H9 (cell line): ENCODE measurements at regions not wholly inside any gene's neighbourhood (a gene's known extent, or its start where the extent isn't known, plus 50 kb on each side); places are given as distances from the start of the nearest gene placed in this dataset.

Source experiments
- DNase-seq: peaks from one replicate; pipeline ENCODE4 v3.0.0-alpha.2; 2017
- H2AFZ ChIP-seq: one replicate; pipeline ENCODE4 v1.6.1; 2013; ENCODE audit warnings: mild to moderate bottlenecking, low read length, control low read depth, moderate library complexity
- H2AK5ac ChIP-seq: 2 replicates; pipeline ENCODE4 v1.6.1; 2013; ENCODE audit warnings: low read length, control low read depth, mixed read lengths; ENCODE audit not compliant: insufficient read length
- H2BK120ac ChIP-seq: one replicate; pipeline ENCODE4 v1.6.1; 2013; ENCODE audit warnings: low read depth, mild to moderate bottlenecking, low read length, control low read depth, inconsistent platforms; ENCODE audit not compliant: poor library complexity, severe bottlenecking
- H2BK12ac ChIP-seq: 2 replicates; pipeline ENCODE4 v1.6.1; 2013; ENCODE audit warnings: low read length, control low read depth, mixed read lengths, low read depth; ENCODE audit not compliant: insufficient read length
- H2BK15ac ChIP-seq: 2 replicates; pipeline ENCODE4 v1.6.1; 2013; ENCODE audit warnings: low read depth, low read length, control low read depth
- H2BK20ac ChIP-seq: one replicate; pipeline ENCODE4 v1.6.1; 2013; ENCODE audit warnings: low read depth, mild to moderate bottlenecking, low read length, control low read depth, inconsistent platforms; ENCODE audit not compliant: poor library complexity, severe bottlenecking
- H2BK5ac ChIP-seq: 2 replicates; pipeline ENCODE4 v1.6.1; 2013; ENCODE audit warnings: low read length, control low read depth, mixed read lengths; ENCODE audit not compliant: insufficient read length
- H3K14ac ChIP-seq: 2 replicates; pipeline ENCODE4 v1.6.1; 2013; ENCODE audit warnings: low read length, control low read depth; ENCODE audit not compliant: insufficient read depth
- H3K18ac ChIP-seq: 2 replicates; pipeline ENCODE4 v1.6.1; 2013; ENCODE audit warnings: low read depth, mild to moderate bottlenecking, mixed read lengths, low read length, control low read depth; ENCODE audit not compliant: insufficient read length
- H3K23ac ChIP-seq: 2 replicates; pipeline ENCODE4 v1.6.1; 2013; ENCODE audit warnings: low read length, control low read depth, mixed read lengths, low read depth; ENCODE audit not compliant: insufficient read length
- H3K23me2 ChIP-seq: 2 replicates; pipeline ENCODE4 v1.6.1; 2013; ENCODE audit warnings: low read depth, mild to moderate bottlenecking, mixed read lengths, low read length, control low read depth; ENCODE audit not compliant: insufficient read length, poor library complexity, severe bottlenecking
- H3K27ac ChIP-seq: 2 replicates; pipeline ENCODE4 v1.5.1; 2013; ENCODE audit warnings: low read length, control low read depth, mixed read lengths, low read depth; ENCODE audit not compliant: insufficient read length
- H3K27me3 ChIP-seq: 2 replicates; pipeline ENCODE4 v1.6.1; 2013; ENCODE audit warnings: low read length, control low read depth, inconsistent platforms; ENCODE audit not compliant: insufficient read depth
- H3K4ac ChIP-seq: 2 replicates; pipeline ENCODE4 v1.6.1; 2013; ENCODE audit warnings: low read depth, mild to moderate bottlenecking, control low read depth, inconsistent platforms, low read length, moderate library complexity
- H3K4me1 ChIP-seq: 2 replicates; pipeline ENCODE4 v1.6.1; 2013; ENCODE audit warnings: low read length, control low read depth, inconsistent platforms; ENCODE audit not compliant: insufficient read depth
- H3K4me2 ChIP-seq: 2 replicates; pipeline ENCODE4 v1.6.1; 2013; ENCODE audit warnings: low read length, control low read depth, mixed read lengths; ENCODE audit not compliant: insufficient read length, insufficient read depth
- H3K56ac ChIP-seq: 2 replicates; pipeline ENCODE4 v1.6.1; 2013; ENCODE audit warnings: low read depth, mild to moderate bottlenecking, mixed read lengths, low read length, control low read depth; ENCODE audit not compliant: insufficient read length
- H3K79me1 ChIP-seq: 2 replicates; pipeline ENCODE4 v1.6.1; 2013; ENCODE audit warnings: low read depth, mild to moderate bottlenecking, moderate library complexity, low read length, control low read depth, inconsistent platforms; ENCODE audit not compliant: insufficient read depth, poor library complexity, severe bottlenecking
- H3K79me2 ChIP-seq: 2 replicates; pipeline ENCODE4 v1.6.1; 2013; ENCODE audit warnings: low read length, control low read depth, inconsistent platforms; ENCODE audit not compliant: insufficient read depth
- H3K9ac ChIP-seq: 2 replicates; pipeline ENCODE4 v1.6.1; 2013; ENCODE audit warnings: low read length, control low read depth, mixed read lengths; ENCODE audit not compliant: insufficient read length; ENCODE audit errors: extremely low read depth
- H3K9me3 ChIP-seq: one replicate; pipeline ENCODE4 v1.6.1; 2013; ENCODE audit warnings: low read depth, low read length, inconsistent platforms; ENCODE audit not compliant: control insufficient read depth
- H3T11ph ChIP-seq: one replicate; pipeline ENCODE4 v1.6.1; 2013; ENCODE audit warnings: mild to moderate bottlenecking, low read length, control low read depth, inconsistent platforms
- H4K20me1 ChIP-seq: one replicate; pipeline ENCODE4 v1.6.1; 2013; ENCODE audit not compliant: control insufficient read depth, insufficient read length, insufficient read depth
- H4K5ac ChIP-seq: 2 replicates; pipeline ENCODE4 v1.6.1; 2013; ENCODE audit warnings: low read depth, mild to moderate bottlenecking, mixed read lengths, low read length, control low read depth; ENCODE audit not compliant: insufficient read length
- H4K8ac ChIP-seq: replicated peaks from 2 replicates; pipeline ENCODE4 v1.6.1; 2013; ENCODE audit warnings: low read length, control low read depth, mixed read lengths, low read depth; ENCODE audit not compliant: insufficient read length
- H4K91ac ChIP-seq: 2 replicates; pipeline ENCODE4 v1.6.1; 2013; ENCODE audit warnings: low read depth, mild to moderate bottlenecking, moderate library complexity, mixed read lengths, low read length, control low read depth; ENCODE audit not compliant: insufficient read length
- H3K27ac Mint-ChIP-seq, 3 experiments: 2 replicates in 2 of 3; 3 replicates in 1 of 3; pipeline ENCODE4 v1.8.0; 2020 to 2021; ENCODE audit warnings: mixed read lengths in 3 of 3, mild to moderate bottlenecking in 1 of 3, moderate library complexity in 1 of 3
- H3K27me3 Mint-ChIP-seq: 2 replicates; pipeline ENCODE4 v1.8.0; 2021; ENCODE audit warnings: low read depth, mild to moderate bottlenecking, moderate library complexity, mixed read lengths
- H3K36me3 Mint-ChIP-seq, 3 experiments: 2 replicates in 2 of 3; 3 replicates in 1 of 3; pipeline ENCODE4 v1.8.0; 2020 to 2021; ENCODE audit warnings: low read depth in 3 of 3, mixed read lengths in 3 of 3; ENCODE audit not compliant: insufficient read depth in 1 of 3
- H3K4me1 Mint-ChIP-seq, 2 experiments: 2 replicates each; pipeline ENCODE4 v1.8.0; 2020; ENCODE audit warnings: mixed read lengths in 2 of 2
- H3K4me3 Mint-ChIP-seq, 2 experiments: 2 replicates in 1 of 2; 3 replicates in 1 of 2; pipeline ENCODE4 v1.8.0; 2020 to 2021; ENCODE audit warnings: mild to moderate bottlenecking in 2 of 2, mixed read lengths in 2 of 2, moderate library complexity in 1 of 2
- H3K9me3 Mint-ChIP-seq, 2 experiments: 2 replicates in 1 of 2; 3 replicates in 1 of 2; pipeline ENCODE4 v1.8.0; 2020; ENCODE audit warnings: mild to moderate bottlenecking in 2 of 2, mixed read lengths in 2 of 2, moderate library complexity in 1 of 2
- CTCF ChIP-seq: fragments of 200-600 bp; sonication (generic); conservative IDR thresholded peaks from 3 replicates; pipeline ENCODE4 v1.8.0; 2021; ENCODE audit warnings: antibody characterized with exemption, mild to moderate bottlenecking

DNA sequence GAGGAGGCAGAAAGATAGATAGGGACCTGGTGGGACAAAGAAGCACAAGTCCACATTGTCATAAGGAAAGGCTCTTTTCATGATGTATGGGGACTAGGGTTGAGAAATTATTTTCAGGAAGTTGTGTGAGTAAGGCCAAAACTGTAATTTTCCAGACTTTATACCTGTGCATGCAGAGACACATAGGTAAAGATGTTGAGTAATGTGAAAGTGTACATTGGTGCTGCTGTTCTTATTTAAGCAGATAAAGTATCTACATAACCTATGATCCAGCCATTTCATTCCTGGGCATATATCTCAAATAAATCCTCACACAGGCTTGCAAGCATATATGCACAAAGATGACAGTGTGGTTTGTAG lies 332.2 kb downstream of the DUSP6 start:
- no peak overlapping the region for H2BK20ac ChIP-seq
- H3K79me1 ChIP-seq, result no peaks in the 10 kb centered on the region
- H4K8ac ChIP-seq, result no peak overlapping the region
- no peak overlapping the region for H3K23ac ChIP-seq
- no peak overlapping the region for H3K4me2 ChIP-seq
- H2AFZ ChIP-seq, result no peak overlapping the region
- no peak overlapping the region for H2BK120ac ChIP-seq
- no peaks in the 10 kb centered on the region for H3K23me2 ChIP-seq
- H3K9me3 Mint-ChIP-seq, result no peaks in the 10 kb centered on the region; a peak in 1 of 5 replicates
- no peak overlapping the region for H3K14ac ChIP-seq
- no peak overlapping the region for H3K27ac Mint-ChIP-seq
- H3K4me1 ChIP-seq, result no peaks in the 10 kb centered on the region
- TF ChIP-seq CTCF, result no peak
- H3K27me3 ChIP-seq, result no peaks in the 10 kb centered on the region
- no peak overlapping the region for H3K4me3 Mint-ChIP-seq
- H4K5ac ChIP-seq, result no peak overlapping the region
- no peak overlapping the region for H2BK15ac ChIP-seq
- H3K9ac ChIP-seq, result no peak overlapping the region
- no peak overlapping the region for H2BK5ac ChIP-seq
- H3K27me3 Mint-ChIP-seq, result peaks cover 2% of the 10 kb centered on the region
- no peak overlapping the region for H3T11ph ChIP-seq
- no peaks in the 10 kb centered on the region for H4K20me1 ChIP-seq
- no peak overlapping the region for H3K4ac ChIP-seq
- H3K9me3 ChIP-seq, result no peaks in the 10 kb centered on the region
- H3K79me2 ChIP-seq, result no peaks in the 10 kb centered on the region
- no peak for DNase-seq
- H2AK5ac ChIP-seq, result no peak overlapping the region
- no peak overlapping the region for H4K91ac ChIP-seq
- peaks cover 5% of the 10 kb centered on the region in 2 experiments; a peak in 3 of 4 replicates for H3K4me1 Mint-ChIP-seq
- no peaks in the 10 kb centered on the region for H3K36me3 Mint-ChIP-seq
- H3K27ac ChIP-seq, result no peak overlapping the region
- H3K18ac ChIP-seq, result no peak overlapping the region
- H3K56ac ChIP-seq, result no peak overlapping the region
- H2BK12ac ChIP-seq, result no peak overlapping the region
